ENCODE measurements at regions not wholly inside any gene's neighbourhood (a gene's known extent, or its start where the extent isn't known, plus 50 kb on each side); places are given as distances from the start of the nearest gene placed in this dataset.

DNA sequence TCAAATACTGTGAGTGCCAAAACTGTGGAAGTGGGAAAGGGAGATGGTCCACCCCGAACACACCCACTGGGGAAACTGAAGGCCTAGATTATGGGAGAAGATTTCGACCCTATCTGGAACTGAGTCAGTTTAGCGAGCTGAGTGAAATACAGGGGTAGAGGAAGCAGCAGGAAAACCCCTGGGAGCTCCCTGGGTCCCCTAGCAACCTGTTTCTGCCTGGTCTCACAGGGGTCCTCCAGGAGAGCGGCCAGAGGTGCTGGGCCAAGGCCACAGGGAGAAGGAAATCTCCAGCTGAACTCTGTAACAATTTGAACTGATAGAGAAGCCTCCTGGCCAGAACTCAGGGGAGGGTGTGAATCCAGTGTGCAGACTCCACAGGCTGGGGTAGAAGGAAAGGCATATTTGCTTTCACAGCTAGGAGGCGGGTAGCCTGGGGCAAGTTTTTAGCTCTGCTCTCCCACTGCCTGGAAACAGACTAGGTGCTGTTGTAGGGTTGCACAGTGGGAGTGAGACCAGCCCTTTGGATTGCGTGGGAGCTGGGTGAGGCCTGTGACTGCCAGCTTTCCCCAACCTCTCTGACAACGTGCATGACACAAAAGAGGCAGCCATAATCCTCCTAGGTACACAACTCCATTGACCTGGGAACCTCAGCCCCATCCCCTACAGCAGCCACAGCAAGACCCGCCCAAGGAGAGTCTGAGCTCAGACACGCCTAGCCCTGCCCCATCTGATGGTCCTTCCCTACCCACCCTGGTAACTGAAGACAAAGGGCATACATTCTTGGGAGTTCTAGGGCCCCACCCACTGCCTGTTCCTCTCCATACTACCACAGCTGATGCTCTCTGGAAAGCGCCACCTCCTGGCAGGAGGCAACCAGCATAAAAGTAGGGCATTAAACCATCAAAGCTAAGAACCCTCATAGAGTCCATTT, 78.8 kb upstream of the GPBP1 start:
- TF ChIP-seq, protein P1, sequence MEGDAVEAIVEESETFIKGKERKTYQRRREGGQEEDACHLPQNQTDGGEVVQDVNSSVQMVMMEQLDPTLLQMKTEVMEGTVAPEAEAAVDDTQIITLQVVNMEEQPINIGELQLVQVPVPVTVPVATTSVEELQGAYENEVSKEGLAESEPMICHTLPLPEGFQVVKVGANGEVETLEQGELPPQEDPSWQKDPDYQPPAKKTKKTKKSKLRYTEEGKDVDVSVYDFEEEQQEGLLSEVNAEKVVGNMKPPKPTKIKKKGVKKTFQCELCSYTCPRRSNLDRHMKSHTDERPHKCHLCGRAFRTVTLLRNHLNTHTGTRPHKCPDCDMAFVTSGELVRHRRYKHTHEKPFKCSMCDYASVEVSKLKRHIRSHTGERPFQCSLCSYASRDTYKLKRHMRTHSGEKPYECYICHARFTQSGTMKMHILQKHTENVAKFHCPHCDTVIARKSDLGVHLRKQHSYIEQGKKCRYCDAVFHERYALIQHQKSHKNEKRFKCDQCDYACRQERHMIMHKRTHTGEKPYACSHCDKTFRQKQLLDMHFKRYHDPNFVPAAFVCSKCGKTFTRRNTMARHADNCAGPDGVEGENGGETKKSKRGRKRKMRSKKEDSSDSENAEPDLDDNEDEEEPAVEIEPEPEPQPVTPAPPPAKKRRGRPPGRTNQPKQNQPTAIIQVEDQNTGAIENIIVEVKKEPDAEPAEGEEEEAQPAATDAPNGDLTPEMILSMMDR (IDR thresholded peaks at IDR 0.05), result peak in 4 of 6 experiments; percentile 7 to 71 (median 62)
- no peak for TF ChIP-seq POLR2A (IDR thresholded peaks at IDR 0.05)

Measured in Peyer's patch (tissue), 4 donors.